ENCODE measurements at regions not wholly inside any gene's neighbourhood (a gene's known extent, or its start where the extent isn't known, plus 50 kb on each side); places are given as distances from the start of the nearest gene placed in this dataset.

DNA sequence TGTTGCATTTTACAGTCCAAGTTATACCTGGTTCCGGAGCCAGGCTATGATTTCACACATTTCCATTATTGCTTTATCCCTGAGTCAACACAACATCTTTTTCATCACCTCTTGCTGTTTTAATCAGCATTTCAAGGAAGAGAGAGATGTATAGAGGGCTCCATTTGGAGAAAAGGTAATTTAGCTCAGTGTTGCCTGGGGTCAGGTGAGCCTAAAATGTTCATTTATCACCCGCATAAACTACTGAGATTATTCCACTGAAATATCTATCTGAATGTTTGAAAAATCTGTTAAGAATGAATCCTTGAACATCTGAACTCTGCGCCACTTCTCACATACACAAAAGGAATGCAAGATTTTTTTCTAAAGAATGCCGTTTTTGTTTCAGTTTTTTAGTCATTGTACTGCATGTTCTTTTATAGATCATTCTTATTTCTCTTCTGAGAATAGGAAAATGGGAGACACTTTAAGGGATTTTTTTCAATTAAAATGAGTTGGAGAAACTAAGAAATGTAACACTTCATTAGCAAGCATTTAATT, 51.5 kb upstream of the AGTR1 start:
- no peak for TF ChIP-seq POLR2A (IDR thresholded peaks at IDR 0.05)
- TF ChIP-seq, protein P1, sequence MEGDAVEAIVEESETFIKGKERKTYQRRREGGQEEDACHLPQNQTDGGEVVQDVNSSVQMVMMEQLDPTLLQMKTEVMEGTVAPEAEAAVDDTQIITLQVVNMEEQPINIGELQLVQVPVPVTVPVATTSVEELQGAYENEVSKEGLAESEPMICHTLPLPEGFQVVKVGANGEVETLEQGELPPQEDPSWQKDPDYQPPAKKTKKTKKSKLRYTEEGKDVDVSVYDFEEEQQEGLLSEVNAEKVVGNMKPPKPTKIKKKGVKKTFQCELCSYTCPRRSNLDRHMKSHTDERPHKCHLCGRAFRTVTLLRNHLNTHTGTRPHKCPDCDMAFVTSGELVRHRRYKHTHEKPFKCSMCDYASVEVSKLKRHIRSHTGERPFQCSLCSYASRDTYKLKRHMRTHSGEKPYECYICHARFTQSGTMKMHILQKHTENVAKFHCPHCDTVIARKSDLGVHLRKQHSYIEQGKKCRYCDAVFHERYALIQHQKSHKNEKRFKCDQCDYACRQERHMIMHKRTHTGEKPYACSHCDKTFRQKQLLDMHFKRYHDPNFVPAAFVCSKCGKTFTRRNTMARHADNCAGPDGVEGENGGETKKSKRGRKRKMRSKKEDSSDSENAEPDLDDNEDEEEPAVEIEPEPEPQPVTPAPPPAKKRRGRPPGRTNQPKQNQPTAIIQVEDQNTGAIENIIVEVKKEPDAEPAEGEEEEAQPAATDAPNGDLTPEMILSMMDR (IDR thresholded peaks at IDR 0.05), result no peak

Data from esophagus squamous epithelium (tissue), 4 donors.